ENCODE measurements at regions not wholly inside any gene's neighbourhood (a gene's known extent, or its start where the extent isn't known, plus 50 kb on each side); places are given as distances from the start of the nearest gene placed in this dataset.

DNA sequence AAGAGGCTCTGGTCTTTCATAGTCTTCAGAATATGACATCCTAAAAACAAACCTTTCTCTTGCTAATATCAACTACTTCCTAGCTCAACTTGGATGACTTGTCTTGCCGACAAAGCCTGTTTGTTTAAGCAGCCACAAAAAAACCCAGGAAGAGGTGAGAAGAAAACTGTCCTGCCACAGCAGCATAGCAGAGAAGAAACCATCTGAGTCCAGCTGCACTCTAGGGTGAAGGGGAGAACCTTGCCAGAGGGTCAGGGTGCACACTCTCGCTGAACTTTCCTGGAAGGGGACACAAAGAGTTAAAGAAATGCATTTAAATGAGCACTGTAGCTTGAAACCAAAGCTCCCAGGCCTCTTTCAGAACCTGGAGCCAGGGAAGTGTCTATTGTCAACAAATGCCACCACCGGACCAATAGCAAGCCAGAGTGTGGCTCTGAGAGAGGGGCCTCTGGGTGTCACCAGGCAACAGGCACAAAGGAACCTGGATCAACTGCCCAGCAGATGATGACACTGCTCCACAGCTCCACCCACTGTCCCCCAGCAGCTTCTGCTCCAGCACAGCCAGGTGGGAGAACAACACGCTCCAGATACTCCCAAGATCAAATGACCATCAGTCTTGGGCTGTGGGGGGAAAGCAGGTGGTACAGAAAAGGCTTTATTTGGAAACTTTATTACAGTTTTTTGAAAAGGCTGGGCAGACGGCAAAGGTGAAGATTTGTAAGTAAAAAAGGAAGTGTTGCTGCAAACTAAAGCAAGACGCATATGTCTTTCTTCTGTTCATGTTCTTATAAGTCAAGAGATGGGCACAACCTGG lies 105.7 kb downstream of the RASSF10 start (continued):
- TF ChIP-seq ZBTB4 (CRISPR knock-in tag; IDR thresholded peaks at IDR 0.05; ENCODE audit: borderline replicate concordance) (no peak), ZUFSP (CRISPR knock-in tag; IDR thresholded peaks at IDR 0.05; ENCODE audit: borderline replicate concordance) (no peak), NFATC3 (CRISPR knock-in tag; IDR thresholded peaks at IDR 0.05) (no peak), ZNF124 (CRISPR knock-in tag; IDR thresholded peaks at IDR 0.05) (no peak), ZFP41 (CRISPR knock-in tag; IDR thresholded peaks at IDR 0.05; ENCODE audit: borderline replicate concordance) (no peak), RERE (CRISPR knock-in tag; IDR thresholded peaks at IDR 0.05; ENCODE audit: low read depth) (no peak), KLF9 (CRISPR knock-in tag; IDR thresholded peaks at IDR 0.05; ENCODE audit: low read depth) (no peak), RELA (CRISPR knock-in tag; IDR thresholded peaks at IDR 0.05) (no peak), POLR2A (IDR thresholded peaks at IDR 0.05; ENCODE audit: insufficient read depth in 1 of 2, low read depth in 2 of 2, low read length in 2 of 2) (no peak)
- TF ChIP-seq, protein P1, sequence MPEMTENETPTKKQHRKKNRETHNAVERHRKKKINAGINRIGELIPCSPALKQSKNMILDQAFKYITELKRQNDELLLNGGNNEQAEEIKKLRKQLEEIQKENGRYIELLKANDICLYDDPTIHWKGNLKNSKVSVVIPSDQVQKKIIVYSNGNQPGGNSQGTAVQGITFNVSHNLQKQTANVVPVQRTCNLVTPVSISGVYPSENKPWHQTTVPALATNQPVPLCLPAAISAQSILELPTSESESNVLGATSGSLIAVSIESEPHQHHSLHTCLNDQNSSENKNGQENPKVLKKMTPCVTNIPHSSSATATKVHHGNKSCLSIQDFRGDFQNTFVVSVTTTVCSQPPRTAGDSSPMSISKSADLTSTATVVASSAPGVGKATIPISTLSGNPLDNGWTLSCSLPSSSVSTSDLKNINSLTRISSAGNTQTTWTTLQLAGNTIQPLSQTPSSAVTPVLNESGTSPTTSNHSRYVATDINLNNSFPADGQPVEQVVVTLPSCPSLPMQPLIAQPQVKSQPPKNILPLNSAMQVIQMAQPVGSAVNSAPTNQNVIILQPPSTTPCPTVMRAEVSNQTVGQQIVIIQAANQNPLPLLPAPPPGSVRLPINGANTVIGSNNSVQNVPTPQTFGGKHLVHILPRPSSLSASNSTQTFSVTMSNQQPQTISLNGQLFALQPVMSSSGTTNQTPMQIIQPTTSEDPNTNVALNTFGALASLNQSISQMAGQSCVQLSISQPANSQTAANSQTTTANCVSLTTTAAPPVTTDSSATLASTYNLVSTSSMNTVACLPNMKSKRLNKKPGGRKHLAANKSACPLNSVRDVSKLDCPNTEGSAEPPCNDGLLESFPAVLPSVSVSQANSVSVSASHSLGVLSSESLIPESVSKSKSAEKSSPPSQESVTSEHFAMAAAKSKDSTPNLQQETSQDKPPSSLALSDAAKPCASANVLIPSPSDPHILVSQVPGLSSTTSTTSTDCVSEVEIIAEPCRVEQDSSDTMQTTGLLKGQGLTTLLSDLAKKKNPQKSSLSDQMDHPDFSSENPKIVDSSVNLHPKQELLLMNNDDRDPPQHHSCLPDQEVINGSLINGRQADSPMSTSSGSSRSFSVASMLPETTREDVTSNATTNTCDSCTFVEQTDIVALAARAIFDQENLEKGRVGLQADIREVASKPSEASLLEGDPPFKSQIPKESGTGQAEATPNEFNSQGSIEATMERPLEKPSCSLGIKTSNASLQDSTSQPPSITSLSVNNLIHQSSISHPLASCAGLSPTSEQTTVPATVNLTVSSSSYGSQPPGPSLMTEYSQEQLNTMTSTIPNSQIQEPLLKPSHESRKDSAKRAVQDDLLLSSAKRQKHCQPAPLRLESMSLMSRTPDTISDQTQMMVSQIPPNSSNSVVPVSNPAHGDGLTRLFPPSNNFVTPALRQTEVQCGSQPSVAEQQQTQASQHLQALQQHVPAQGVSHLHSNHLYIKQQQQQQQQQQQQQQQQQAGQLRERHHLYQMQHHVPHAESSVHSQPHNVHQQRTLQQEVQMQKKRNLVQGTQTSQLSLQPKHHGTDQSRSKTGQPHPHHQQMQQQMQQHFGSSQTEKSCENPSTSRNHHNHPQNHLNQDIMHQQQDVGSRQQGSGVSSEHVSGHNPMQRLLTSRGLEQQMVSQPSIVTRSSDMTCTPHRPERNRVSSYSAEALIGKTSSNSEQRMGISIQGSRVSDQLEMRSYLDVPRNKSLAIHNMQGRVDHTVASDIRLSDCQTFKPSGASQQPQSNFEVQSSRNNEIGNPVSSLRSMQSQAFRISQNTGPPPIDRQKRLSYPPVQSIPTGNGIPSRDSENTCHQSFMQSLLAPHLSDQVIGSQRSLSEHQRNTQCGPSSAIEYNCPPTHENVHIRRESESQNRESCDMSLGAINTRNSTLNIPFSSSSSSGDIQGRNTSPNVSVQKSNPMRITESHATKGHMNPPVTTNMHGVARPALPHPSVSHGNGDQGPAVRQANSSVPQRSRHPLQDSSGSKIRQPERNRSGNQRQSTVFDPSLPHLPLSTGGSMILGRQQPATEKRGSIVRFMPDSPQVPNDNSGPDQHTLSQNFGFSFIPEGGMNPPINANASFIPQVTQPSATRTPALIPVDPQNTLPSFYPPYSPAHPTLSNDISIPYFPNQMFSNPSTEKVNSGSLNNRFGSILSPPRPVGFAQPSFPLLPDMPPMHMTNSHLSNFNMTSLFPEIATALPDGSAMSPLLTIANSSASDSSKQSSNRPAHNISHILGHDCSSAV (CRISPR knock-in tag; IDR thresholded peaks at IDR 0.05; ENCODE audit: borderline replicate concordance), result no peak

All from HepG2 (cell line).